Gastroesophageal sphincter (tissue), 3 donors: ENCODE measurements at regions not wholly inside any gene's neighbourhood (a gene's known extent, or its start where the extent isn't known, plus 50 kb on each side); places are given as distances from the start of the nearest gene placed in this dataset.

Experiments used
- CTCF ChIP-seq, 4 experiments: fragments of 200-600 bp in 2 of 4; fragments of 450-650 bp in 2 of 4; sonication (generic) in 1 of 4; IDR thresholded peaks; one replicate each; pipeline ENCODE4 v1.5.1; 2017 to 2019; ENCODE audit warnings: antibody characterized with exemption in 4 of 4, mild to moderate bottlenecking in 2 of 4, moderate library complexity in 2 of 4
- POLR2AphosphoS5 ChIP-seq: sonication (generic); formaldehyde crosslinking; IDR thresholded peaks from one replicate; pipeline ENCODE4 v1.6.1; 2017; ENCODE audit warnings: antibody characterized with exemption

- TF ChIP-seq CTCF (IDR thresholded peaks at IDR 0.05) (no peak), POLR2AphosphoS5 (no peak)
These were observed 312.5 kb downstream of the RASEF start for GRCh38 chr9:82750411-82750913.
